Spleen (tissue), 7 donors: ENCODE measurements at regions not wholly inside any gene's neighbourhood (a gene's known extent, or its start where the extent isn't known, plus 50 kb on each side); places are given as distances from the start of the nearest gene placed in this dataset.

Source experiments
- POLR2A ChIP-seq, 3 donors: fragments of 450-650 bp; IDR thresholded peaks; one replicate each; pipeline ENCODE4 v1.5.1; 2017; ENCODE audit warnings: antibody characterized with exemption in 3 of 3, mild to moderate bottlenecking in 1 of 3
- POLR2AphosphoS5 ChIP-seq, 3 donors: sonication (generic); formaldehyde crosslinking; IDR thresholded peaks; one replicate each; pipeline ENCODE4 v1.5.1; 2017; ENCODE audit warnings: antibody characterized with exemption in 3 of 3
- TF ChIP-seq, protein P1 (sequence below), 11 experiments: fragments of 200-600 bp in 7 of 11; fragments of 450-650 bp in 4 of 11; sonication (generic) in 4 of 11; IDR thresholded peaks in 8 of 11; conservative IDR thresholded peaks in 3 of 11; 1 replicate in 7 of 11; 2 replicates in 4 of 11; pipeline versions ENCODE4 v1.4.0 to v1.8.0; 2016 to 2021; ENCODE audit warnings: antibody characterized with exemption in 11 of 11, inconsistent platforms in 4 of 11, mild to moderate bottlenecking in 1 of 11
- donor health status: DM: no; HTN: no; CAD: no; lungs with moderate emphysema.
- donor health status: DM: no; HTN: no; CAD: no.
- donor health status: DM: no; HTN: no; CAD: no.

DNA sequence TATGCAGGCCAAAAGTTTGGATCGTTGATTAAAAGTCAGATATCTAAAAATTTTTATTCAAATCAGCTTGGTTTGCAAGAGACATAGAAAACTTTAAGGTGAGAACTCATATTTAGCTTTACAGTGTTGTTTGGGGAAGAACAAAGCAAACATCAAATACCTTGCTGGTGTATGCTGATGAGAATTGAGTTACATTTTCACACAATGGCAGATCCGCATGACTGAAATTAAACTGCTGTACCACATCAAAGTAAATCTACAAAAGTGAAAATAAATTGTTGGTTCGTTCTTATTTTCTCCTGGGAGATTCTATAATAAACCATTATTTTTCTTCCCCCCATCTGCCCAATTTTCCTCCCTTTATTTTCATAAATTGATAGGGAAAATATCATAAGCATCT, 198.2 kb upstream of the PCSK5 start:
- TF ChIP-seq, protein P1, sequence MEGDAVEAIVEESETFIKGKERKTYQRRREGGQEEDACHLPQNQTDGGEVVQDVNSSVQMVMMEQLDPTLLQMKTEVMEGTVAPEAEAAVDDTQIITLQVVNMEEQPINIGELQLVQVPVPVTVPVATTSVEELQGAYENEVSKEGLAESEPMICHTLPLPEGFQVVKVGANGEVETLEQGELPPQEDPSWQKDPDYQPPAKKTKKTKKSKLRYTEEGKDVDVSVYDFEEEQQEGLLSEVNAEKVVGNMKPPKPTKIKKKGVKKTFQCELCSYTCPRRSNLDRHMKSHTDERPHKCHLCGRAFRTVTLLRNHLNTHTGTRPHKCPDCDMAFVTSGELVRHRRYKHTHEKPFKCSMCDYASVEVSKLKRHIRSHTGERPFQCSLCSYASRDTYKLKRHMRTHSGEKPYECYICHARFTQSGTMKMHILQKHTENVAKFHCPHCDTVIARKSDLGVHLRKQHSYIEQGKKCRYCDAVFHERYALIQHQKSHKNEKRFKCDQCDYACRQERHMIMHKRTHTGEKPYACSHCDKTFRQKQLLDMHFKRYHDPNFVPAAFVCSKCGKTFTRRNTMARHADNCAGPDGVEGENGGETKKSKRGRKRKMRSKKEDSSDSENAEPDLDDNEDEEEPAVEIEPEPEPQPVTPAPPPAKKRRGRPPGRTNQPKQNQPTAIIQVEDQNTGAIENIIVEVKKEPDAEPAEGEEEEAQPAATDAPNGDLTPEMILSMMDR (IDR thresholded peaks at IDR 0.05 in 8 of 11, conservative IDR thresholded peaks at IDR 0.05 in 3 of 11) = no peak
- TF ChIP-seq POLR2AphosphoS5 (IDR thresholded peaks at IDR 0.05) = no peak
- TF ChIP-seq POLR2A (IDR thresholded peaks at IDR 0.05) = no peak
